Activated CD4-positive, alpha-beta T cell treated with anti-CD3 and anti-CD28 coated beads, Interleukin-2, amount 10 ng/mL, durations not matched to agents 7 days and 5 days (primary cell): ENCODE measurements at regions not wholly inside any gene's neighbourhood (a gene's known extent, or its start where the extent isn't known, plus 50 kb on each side); places are given as distances from the start of the nearest gene placed in this dataset.

Experiments used
- CTCF ChIA-PET: fragments of 350-600 bp; sonication (Branson Sonifier 250); formaldehyde crosslinking; loops from one replicate; lab custom pipeline; 2021; ENCODE audit warnings: antibody characterized with exemption; lab: Charles Lee
- POLR2A ChIA-PET: fragments of 350-600 bp; sonication (Branson Sonifier 250); formaldehyde crosslinking; loops from one replicate; lab custom pipeline; 2021; ENCODE audit warnings: antibody characterized with exemption; lab: Charles Lee
- DNase-seq: peaks from one replicate; pipeline ENCODE4 v3.0.0-alpha.2; 2020
- H3K27ac Mint-ChIP-seq: one replicate; pipeline ENCODE4 v1.8.0; 2021; ENCODE audit warnings: mild to moderate bottlenecking, moderate library complexity, mixed read lengths
- H3K27me3 Mint-ChIP-seq: one replicate; pipeline ENCODE4 v1.8.0; 2021; ENCODE audit warnings: mixed read lengths
- H3K36me3 Mint-ChIP-seq: one replicate; pipeline ENCODE4 v1.8.0; 2021; ENCODE audit warnings: low read depth, mixed read lengths
- H3K4me1 Mint-ChIP-seq: one replicate; pipeline ENCODE4 v1.8.0; 2021; ENCODE audit warnings: mixed read lengths
- H3K4me3 Mint-ChIP-seq: one replicate; pipeline ENCODE4 v1.8.0; 2021; ENCODE audit warnings: mild to moderate bottlenecking, moderate library complexity, mixed read lengths
- H3K9me3 Mint-ChIP-seq: one replicate; pipeline ENCODE4 v1.8.0; 2021; ENCODE audit warnings: mixed read lengths

DNA sequence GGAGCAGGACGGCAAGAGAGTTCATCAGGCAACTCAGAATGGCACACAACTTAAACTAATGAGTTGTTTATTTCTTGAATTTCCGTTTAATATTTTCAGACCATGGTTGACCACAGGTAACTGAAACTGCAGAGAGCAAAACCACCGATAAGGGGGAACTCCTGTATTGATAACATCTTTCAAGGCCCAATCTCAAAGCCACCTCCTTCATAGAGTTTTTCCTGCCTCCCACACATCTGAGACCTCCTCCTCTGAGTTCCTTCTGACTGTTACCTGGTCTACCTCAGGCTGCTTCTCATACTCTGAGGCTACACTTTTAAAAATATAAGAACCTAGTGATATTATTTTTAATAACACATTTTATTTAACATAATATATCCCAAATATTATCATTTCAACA, 341.5 kb upstream of the NPVF start:
- H3K27ac Mint-ChIP-seq: no peak overlapping the region
- no peak overlapping the region for H3K4me3 Mint-ChIP-seq
- H3K36me3 Mint-ChIP-seq: no peaks in the 10 kb centered on the region
- no peaks in the 10 kb centered on the region for H3K9me3 Mint-ChIP-seq
- ChIA-PET CTCF (interaction anchor here (0.7 kb wide), 1 partner anchor 261 kb away, joined by 3 read pairs; no protein-coding TSS in a partner anchor), POLR2A (no interaction called here)
- no peak for DNase-seq
- peaks cover 4% of the 10 kb centered on the region for H3K27me3 Mint-ChIP-seq
- peaks cover 7% of the 10 kb centered on the region for H3K4me1 Mint-ChIP-seq

DNA sequence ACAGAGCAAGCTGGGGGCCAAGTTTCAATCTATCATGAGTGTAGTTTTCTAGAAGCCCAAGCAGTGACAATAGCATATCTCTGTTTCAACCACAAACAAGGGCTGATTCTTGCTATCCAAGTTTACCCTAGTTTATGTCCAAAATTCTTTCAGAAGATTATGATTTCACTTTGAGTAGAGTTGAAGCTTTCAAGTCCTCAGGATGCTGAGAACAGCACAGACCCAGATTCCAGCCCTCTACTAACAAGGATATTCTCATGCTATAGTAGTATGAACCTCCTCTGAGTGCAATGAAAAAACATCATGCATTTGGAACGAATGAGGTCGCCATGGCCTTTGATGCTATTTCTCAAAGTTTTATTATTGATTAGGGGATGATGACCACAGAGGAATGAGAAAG, 344.1 kb upstream of the NPVF start:
- Mint-ChIP-seq H3K36me3 (no peaks in the 10 kb centered on the region), H3K27me3 (peaks cover 4% of the 10 kb centered on the region), H3K4me1 (peaks cover 2% of the 10 kb centered on the region), H3K27ac (no peak overlapping the region), H3K4me3 (no peak overlapping the region), H3K9me3 (no peaks in the 10 kb centered on the region)
- POLR2A ChIA-PET: no interaction called here
- CTCF ChIA-PET: no interaction called here
- DNase-seq: no peak

DNA sequence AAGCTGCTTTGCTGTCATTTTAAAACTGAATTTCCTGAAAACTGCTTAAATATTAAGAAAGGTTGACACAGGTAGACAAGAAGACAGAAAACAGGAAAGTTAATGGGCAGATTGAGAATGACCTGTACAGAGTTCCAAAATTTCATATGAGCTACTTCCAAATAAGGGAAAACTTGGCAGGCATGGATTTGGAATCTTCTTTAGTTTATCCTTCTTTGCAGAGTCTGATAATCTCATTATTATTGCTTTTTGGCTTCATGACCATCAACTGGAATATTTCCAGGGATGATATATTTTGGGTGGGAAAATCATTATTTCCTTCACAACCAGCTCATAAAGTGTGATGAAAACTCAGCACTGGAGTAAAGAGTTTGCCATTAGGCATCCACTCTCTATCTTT, 346.5 kb upstream of the NPVF start:
- Mint-ChIP-seq H3K27ac (no peak overlapping the region), H3K4me1 (no peaks in the 10 kb centered on the region), H3K27me3 (peaks cover 4% of the 10 kb centered on the region), H3K4me3 (no peak overlapping the region), H3K9me3 (no peaks in the 10 kb centered on the region), H3K36me3 (no peaks in the 10 kb centered on the region)
- DNase-seq: no peak
- ChIA-PET CTCF (no interaction called here), POLR2A (no interaction called here)

DNA sequence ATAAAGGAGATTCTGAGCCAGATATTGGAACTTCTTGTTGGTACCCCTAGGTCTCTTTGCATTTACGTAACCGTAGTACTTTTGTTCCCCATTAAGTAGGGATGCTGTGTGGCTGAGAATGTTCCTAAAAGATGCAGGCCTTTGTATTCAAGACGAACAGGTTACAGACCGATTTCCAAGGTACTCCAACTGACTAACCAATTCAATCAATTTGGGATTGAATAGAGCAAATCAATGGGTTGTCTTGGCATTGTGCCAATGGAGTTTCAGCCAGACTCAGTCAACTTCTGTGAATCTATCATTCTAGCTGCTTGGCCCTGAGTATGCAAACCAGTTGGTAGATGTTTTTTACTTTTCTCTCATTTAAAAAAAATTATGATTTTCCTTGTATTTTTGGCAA, 347.3 kb upstream of the NPVF start:
- CTCF ChIA-PET: no interaction called here

DNA sequence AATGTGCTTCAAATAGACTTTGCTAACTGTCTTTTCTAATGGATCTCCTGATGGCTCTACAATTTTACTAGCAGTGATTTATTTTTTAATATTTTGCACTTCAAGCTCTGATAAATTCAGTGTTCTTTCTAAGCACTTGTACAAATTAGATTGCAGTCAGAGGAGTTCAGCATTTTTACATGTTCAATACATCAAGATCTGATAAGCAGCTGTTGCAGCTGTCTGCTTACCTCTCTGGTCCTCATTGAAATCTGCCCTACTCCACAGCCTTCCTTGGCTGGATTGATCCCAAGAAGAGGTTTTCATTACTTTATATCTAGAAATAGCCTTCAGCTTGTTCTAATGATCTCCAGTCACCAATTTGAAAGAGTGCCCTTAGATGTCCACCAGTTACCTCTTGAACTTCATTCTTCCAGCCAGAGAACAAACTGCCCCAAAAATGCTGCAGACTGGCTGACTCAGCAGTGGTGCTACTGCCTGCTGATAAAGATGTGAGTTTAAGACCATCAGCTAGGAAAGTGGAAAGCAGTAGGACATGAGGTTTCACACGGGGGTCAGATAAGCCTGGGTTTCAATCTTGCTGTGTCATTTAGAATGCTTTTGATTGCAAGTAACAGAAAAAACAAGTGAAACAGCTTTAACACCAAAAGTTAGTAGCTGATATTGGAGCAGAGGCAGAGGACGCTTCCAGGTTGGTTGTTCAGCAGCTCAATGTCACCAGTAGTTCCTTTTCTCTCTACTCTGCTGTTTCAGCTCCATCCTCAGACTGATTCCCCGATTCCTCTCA, 350.9 kb upstream of the NPVF start:
- H3K4me3 Mint-ChIP-seq: no peak overlapping the region
- H3K27me3 Mint-ChIP-seq: peaks cover 4% of the 10 kb centered on the region
- no peak for DNase-seq
- H3K9me3 Mint-ChIP-seq: no peaks in the 10 kb centered on the region
- H3K36me3 Mint-ChIP-seq: no peaks in the 10 kb centered on the region
- POLR2A ChIA-PET: interaction anchor here (0.6 kb wide), 1 partner anchor 128 kb away, joined by 3 read pairs; no protein-coding TSS in a partner anchor
- no peaks in the 10 kb centered on the region for H3K4me1 Mint-ChIP-seq
- CTCF ChIA-PET: interaction anchor here (1.5 kb wide), 1 partner anchor 28 kb away, joined by 3 read pairs; no protein-coding TSS in a partner anchor
- no peak overlapping the region for H3K27ac Mint-ChIP-seq

More for the DNA sequence above, 347.3 kb upstream of the NPVF start:
- no peaks in the 10 kb centered on the region for H3K36me3 Mint-ChIP-seq
- H3K9me3 Mint-ChIP-seq: no peaks in the 10 kb centered on the region
- H3K4me1 Mint-ChIP-seq: no peaks in the 10 kb centered on the region
- DNase-seq: no peak
- H3K4me3 Mint-ChIP-seq: no peak overlapping the region
- H3K27me3 Mint-ChIP-seq: peaks cover 8% of the 10 kb centered on the region
- no peak overlapping the region for H3K27ac Mint-ChIP-seq
- POLR2A ChIA-PET: no interaction called here

DNA sequence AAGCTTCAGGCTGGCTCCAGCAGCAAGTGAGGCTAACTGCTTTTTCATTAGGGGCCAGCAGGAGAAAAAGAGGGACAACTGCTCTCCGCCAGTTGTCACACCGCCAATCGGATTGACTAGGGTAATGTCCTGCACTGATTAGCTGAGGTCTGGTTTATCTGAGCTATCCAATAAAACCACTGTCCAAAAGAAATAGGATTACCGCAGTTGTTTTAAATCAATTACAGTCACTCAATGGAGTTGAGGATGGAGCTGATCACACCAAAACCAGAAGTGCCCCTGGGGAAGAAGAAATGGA, 351.4 kb upstream of the NPVF start:
- Mint-ChIP-seq H3K27ac (no peak overlapping the region), H3K27me3 (peaks cover 4% of the 10 kb centered on the region), H3K4me3 (no peak overlapping the region), H3K36me3 (no peaks in the 10 kb centered on the region), H3K4me1 (no peaks in the 10 kb centered on the region), H3K9me3 (no peaks in the 10 kb centered on the region)
- DNase-seq: no peak
- CTCF ChIA-PET: interaction anchor here (1.5 kb wide), 1 partner anchor 28 kb away, joined by 3 read pairs; no protein-coding TSS in a partner anchor
- POLR2A ChIA-PET: interaction anchor here (0.6 kb wide), 1 partner anchor 128 kb away, joined by 3 read pairs; no protein-coding TSS in a partner anchor

DNA sequence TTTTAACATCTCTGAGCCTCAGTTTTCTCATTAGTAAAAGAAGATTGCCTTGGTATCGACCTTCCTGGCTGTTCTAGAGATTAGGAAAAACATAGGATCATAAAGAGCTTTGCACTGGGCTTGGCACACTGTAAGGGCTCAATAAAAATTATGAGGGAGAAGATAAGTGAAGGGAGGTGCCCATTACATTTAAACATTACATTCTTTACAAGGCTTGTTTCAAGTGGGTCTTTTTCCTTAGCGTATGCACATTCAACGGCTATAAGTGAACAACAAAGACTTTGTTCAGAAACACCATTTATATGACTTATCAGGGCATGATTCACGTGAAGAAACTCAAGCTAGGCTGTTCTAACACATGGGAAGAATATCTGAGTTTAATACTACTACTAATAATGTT, 351.9 kb upstream of the NPVF start:
- POLR2A ChIA-PET: no interaction called here
- DNase-seq: no peak
- CTCF ChIA-PET: interaction anchor here (1.5 kb wide), 1 partner anchor 29 kb away, joined by 3 read pairs; no protein-coding TSS in a partner anchor
- H3K9me3 Mint-ChIP-seq: no peaks in the 10 kb centered on the region
- H3K4me3 Mint-ChIP-seq: no peak overlapping the region
- no peak overlapping the region for H3K27ac Mint-ChIP-seq
- no peaks in the 10 kb centered on the region for H3K4me1 Mint-ChIP-seq
- H3K27me3 Mint-ChIP-seq: peaks cover 4% of the 10 kb centered on the region
- no peaks in the 10 kb centered on the region for H3K36me3 Mint-ChIP-seq

DNA sequence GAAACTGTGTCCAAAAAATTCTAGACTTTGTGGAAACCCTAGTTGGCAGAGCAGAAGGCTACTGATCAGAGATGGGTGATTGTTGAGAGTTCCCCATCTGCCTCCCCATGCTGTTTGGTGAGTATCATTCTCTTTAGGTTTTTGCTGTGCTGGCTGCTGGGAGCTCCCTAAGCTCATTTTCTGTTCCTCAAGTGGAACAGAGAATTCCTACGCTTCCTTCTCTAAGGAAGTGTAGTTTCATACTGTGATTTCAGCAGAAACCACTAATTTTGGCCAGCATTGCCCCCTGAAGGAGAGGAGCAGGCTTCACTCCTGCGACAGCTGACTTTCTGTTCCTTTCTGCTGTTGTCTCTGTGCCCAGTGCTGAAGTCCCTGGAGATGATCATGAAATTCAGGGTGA, 355.3 kb upstream of the NPVF start:
- H3K9me3 Mint-ChIP-seq: no peaks in the 10 kb centered on the region
- peaks cover 4% of the 10 kb centered on the region for H3K27me3 Mint-ChIP-seq
- POLR2A ChIA-PET: no interaction called here
- CTCF ChIA-PET: no interaction called here
- no peak overlapping the region for H3K4me3 Mint-ChIP-seq
- H3K36me3 Mint-ChIP-seq: no peaks in the 10 kb centered on the region
- H3K4me1 Mint-ChIP-seq: no peaks in the 10 kb centered on the region
- DNase-seq: no peak
- no peak overlapping the region for H3K27ac Mint-ChIP-seq

DNA sequence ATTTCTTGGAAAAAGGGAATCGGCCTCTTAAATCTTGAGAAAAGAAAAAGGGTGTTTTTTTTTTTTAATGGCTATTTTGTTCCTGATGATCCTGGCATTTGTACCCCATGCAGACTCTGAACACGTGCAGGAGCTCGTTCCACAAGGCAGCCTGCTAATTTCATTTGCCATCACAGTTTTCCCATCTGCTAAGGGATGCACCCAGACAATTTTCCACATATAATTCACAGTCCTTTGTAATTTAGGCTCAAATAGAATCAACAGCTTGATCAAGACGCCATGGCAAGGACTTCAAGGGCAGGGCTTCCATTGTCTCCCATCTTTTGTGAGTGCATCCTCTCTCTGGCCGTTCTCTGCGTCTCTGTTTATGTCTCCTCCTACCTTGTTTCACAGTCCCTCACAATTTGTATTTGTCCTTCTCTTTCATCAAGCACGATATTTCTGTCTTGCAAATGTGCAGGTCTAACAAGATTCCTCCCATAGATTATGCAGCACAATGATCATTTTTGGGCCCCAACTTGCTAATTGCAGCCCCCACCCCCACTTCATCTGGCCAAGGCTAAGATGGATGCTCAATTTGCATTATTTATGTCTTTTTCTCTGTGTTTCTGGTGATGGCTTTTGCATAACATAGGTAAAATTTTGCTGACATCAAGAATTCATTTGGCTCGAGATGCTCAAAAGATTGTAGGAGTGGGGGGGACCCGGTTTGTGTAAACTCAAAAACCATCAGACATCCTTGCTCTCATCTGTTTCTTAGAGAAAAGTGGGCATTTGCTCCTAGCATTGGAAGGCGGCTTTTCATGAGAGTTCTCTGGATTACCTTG, 356.0 kb upstream of the NPVF start:
- DNase-seq: no peak
- H3K4me3 Mint-ChIP-seq: no peak overlapping the region
- ChIA-PET CTCF (interaction anchor here (0.6 to 1.5 kb wide), 2 partner anchors 19 to 526 kb away, joined by 3 read pairs; no protein-coding TSS in a partner anchor), POLR2A (no interaction called here)
- H3K27me3 Mint-ChIP-seq: peaks cover 4% of the 10 kb centered on the region
- H3K36me3 Mint-ChIP-seq: no peaks in the 10 kb centered on the region
- no peaks in the 10 kb centered on the region for H3K4me1 Mint-ChIP-seq
- H3K27ac Mint-ChIP-seq: no peak overlapping the region
- H3K9me3 Mint-ChIP-seq: no peaks in the 10 kb centered on the region

DNA sequence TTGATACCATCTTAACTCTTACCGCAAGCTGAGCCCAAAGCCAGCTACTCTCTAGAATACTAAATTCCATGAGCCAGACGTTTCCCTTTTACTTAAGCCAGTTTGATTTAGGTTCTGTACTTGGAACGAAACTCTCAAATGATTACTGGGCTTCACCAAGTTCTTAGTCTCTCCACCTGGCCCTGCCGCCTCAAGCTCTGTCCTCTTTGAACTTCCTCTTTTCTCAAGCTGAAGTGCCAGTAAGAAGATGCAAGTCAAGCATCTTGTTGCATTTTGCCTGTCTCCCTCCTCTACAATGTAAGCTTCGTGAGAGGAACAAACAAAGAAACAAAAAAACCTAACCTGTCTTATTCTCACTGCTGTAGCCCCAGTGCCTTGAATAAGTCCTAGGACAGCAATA, 358.2 kb upstream of the NPVF start:
- POLR2A ChIA-PET: no interaction called here
- H3K27me3 Mint-ChIP-seq: no peaks in the 10 kb centered on the region
- H3K27ac Mint-ChIP-seq: no peak overlapping the region
- no peak for DNase-seq
- no peaks in the 10 kb centered on the region for H3K9me3 Mint-ChIP-seq
- H3K36me3 Mint-ChIP-seq: no peaks in the 10 kb centered on the region
- no peaks in the 10 kb centered on the region for H3K4me1 Mint-ChIP-seq
- H3K4me3 Mint-ChIP-seq: no peak overlapping the region
- CTCF ChIA-PET: no interaction called here

DNA sequence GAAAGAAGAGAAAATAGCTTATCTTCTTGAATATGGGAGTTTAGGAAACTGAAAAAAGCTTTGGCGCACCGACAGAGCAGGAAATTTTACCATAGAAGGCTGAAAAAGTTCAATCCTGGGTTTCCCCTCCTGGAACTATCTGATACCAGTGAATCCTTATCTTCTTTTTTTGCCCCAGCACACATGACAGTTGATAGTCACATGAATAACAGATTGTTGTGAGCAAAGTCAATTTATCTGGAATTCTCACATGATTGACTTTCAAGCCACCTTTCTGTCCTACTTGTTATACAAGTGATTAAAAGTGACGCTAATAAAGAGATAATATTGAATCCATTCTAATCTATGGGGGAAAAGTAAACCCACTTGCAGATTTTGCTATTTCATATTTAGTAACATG, 365.8 kb upstream of the NPVF start:
- Mint-ChIP-seq H3K4me1 (peaks cover 15% of the 10 kb centered on the region), H3K36me3 (no peaks in the 10 kb centered on the region), H3K4me3 (no peak overlapping the region), H3K9me3 (no peaks in the 10 kb centered on the region), H3K27ac (no peak overlapping the region), H3K27me3 (no peaks in the 10 kb centered on the region)
- no peak for DNase-seq
- POLR2A ChIA-PET: no interaction called here
- CTCF ChIA-PET: no interaction called here

DNA sequence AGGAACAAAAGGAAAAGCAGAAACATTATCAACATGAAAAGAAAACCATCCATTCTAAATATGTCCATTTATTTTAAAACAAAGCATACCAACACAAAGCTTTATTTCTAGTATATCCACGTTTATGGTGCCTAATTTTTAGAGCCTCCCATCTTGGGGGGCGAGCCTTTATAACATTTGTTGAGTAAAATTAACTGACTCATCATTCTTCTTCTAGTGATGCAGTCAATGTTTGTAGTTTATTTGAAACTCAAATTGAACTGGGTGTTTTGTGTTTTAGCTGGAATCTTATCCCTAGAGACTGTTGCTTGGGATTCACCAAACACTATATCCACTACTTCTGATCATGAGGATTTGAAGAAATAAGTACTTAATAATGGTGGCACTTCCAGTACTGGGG, 366.4 kb upstream of the NPVF start:
- no peaks in the 10 kb centered on the region for H3K9me3 Mint-ChIP-seq
- H3K4me1 Mint-ChIP-seq: peaks cover 15% of the 10 kb centered on the region
- DNase-seq: no peak
- H3K27me3 Mint-ChIP-seq: peaks cover 1% of the 10 kb centered on the region
- POLR2A ChIA-PET: no interaction called here
- H3K27ac Mint-ChIP-seq: no peak overlapping the region
- CTCF ChIA-PET: no interaction called here
- no peaks in the 10 kb centered on the region for H3K36me3 Mint-ChIP-seq
- H3K4me3 Mint-ChIP-seq: no peak overlapping the region

DNA sequence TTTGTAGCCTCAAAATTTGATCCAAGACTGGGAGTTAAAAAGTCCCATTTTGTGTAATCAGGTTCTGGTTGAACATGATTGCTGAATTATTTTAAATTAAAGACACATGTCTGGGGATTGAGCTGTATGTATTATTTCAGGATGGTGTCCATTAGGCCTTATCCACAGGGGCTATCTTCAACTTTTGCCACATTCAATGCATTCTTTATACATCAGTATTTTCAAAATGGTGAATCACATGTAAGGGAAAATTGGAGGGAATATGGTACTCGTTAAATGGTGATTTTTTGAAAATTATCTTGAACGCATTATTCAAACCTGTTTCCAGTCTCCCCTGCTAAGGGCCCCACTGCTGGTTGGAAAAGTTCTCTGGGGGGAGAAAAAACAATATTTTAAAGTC, 367.7 kb upstream of the NPVF start:
- Mint-ChIP-seq H3K9me3 (no peaks in the 10 kb centered on the region), H3K4me3 (no peak overlapping the region), H3K4me1 (peaks cover 15% of the 10 kb centered on the region), H3K27ac (no peak overlapping the region), H3K27me3 (peaks cover 6% of the 10 kb centered on the region), H3K36me3 (no peaks in the 10 kb centered on the region)
- ChIA-PET POLR2A (no interaction called here), CTCF (no interaction called here)
- DNase-seq: no peak
